ENCODE measurements at regions not wholly inside any gene's neighbourhood (a gene's known extent, or its start where the extent isn't known, plus 50 kb on each side); places are given as distances from the start of the nearest gene placed in this dataset.

- Mint-ChIP-seq H3K9me3 (no peaks in the 10 kb centered on the region), H3K4me3 (no peak overlapping the region), H3K36me3 (ENCODE audit: low read depth) (no peaks in the 10 kb centered on the region), H3K27me3 (ENCODE audit: low read depth) (no peaks in the 10 kb centered on the region), H3K27ac (no peak overlapping the region), H3K4me1 (ENCODE audit: low read depth) (no peaks in the 10 kb centered on the region)
- DNase-seq (ENCODE audit: low spot score): no peak
Observed at GRCh38 chr1:218828125-218828650, 345.5 kb upstream of the LYPLAL1 start.

DNA sequence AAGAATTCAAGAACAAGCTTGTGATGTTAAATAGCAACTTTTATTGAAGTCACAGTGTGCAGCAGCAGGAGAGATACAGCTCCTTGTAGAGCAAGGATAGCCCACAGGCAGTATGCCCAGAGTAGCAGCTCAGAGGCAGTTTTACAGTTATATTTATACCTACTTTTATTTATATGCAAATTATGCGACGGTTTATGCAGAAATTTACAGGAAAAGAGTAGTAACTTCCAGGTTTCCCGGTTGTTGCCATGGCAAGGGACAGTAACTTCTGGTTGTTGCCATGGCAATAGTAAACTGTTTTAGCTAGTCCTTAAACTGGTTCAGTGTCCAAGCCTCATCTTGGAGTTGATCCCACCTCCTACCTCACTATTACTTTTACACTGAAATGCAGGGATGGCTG, 344.6 kb upstream of the LYPLAL1 start:
- Mint-ChIP-seq H3K36me3 (ENCODE audit: low read depth) (no peaks in the 10 kb centered on the region), H3K4me1 (ENCODE audit: low read depth) (no peaks in the 10 kb centered on the region), H3K9me3 (no peaks in the 10 kb centered on the region), H3K27me3 (ENCODE audit: low read depth) (no peaks in the 10 kb centered on the region), H3K27ac (no peak overlapping the region), H3K4me3 (no peak overlapping the region)
- DNase-seq (ENCODE audit: low spot score): no peak

GRCh38 chr1:218835609-218836008, 338.1 kb upstream of the LYPLAL1 start:
- Mint-ChIP-seq H3K4me3 (no peak overlapping the region), H3K36me3 (ENCODE audit: low read depth) (no peaks in the 10 kb centered on the region), H3K27ac (no peak overlapping the region), H3K9me3 (no peaks in the 10 kb centered on the region), H3K27me3 (ENCODE audit: low read depth) (no peaks in the 10 kb centered on the region), H3K4me1 (ENCODE audit: low read depth) (no peaks in the 10 kb centered on the region)
- DNase-seq (ENCODE audit: low spot score): no peak

DNA sequence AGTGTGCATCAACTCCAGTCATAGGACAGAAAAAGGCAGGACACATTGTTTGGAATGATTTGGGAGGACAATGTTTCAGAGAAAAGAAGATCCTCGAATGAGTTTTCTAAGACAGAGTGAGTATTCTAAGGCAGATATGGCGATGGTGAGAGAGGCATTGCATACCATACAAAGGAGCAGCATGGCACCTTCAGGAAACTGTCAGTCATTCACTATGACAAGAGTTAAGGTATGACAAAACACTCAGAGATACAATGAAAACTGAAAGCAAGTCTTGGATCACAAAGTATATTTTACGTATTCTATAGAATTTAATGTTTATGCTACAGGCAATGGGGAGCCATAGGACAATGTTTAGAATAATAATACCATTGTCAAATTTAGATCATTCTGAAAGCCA, 337.4 kb upstream of the LYPLAL1 start:
- Mint-ChIP-seq H3K36me3 (ENCODE audit: low read depth) (no peaks in the 10 kb centered on the region), H3K4me3 (no peak overlapping the region), H3K27me3 (ENCODE audit: low read depth) (no peaks in the 10 kb centered on the region), H3K27ac (no peak overlapping the region), H3K9me3 (peaks cover 4% of the 10 kb centered on the region), H3K4me1 (ENCODE audit: low read depth) (no peaks in the 10 kb centered on the region)
- no peak for DNase-seq (ENCODE audit: low spot score)

DNA sequence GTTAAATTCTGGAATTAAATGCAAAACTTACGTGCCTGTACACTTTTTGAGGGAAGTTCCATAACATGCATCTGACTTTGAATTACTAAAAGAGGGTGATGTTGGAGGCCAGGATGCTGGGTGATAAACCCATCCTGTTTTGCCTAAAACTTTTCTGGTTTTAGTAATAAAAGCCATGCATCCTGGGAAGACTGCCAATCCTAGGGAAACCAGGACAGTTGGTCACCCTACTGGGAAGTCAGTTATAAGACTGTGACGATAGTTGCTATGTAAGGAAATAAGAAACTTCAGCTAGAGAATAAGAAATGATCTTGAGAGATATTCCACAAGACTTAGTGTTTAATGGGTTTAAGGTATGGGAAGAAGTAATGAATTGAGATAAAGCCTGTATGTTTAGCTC, 336.6 kb upstream of the LYPLAL1 start:
- Mint-ChIP-seq H3K27me3 (ENCODE audit: low read depth) (no peaks in the 10 kb centered on the region), H3K4me1 (ENCODE audit: low read depth) (no peaks in the 10 kb centered on the region), H3K9me3 (peaks cover 4% of the 10 kb centered on the region), H3K27ac (no peak overlapping the region), H3K36me3 (ENCODE audit: low read depth) (no peaks in the 10 kb centered on the region), H3K4me3 (no peak overlapping the region)
- no peak for DNase-seq (ENCODE audit: low spot score)

- Mint-ChIP-seq H3K27me3 (ENCODE audit: low read depth) (no peaks in the 10 kb centered on the region), H3K4me3 (no peak overlapping the region), H3K27ac (no peak overlapping the region), H3K9me3 (peaks cover 4% of the 10 kb centered on the region), H3K4me1 (ENCODE audit: low read depth) (no peaks in the 10 kb centered on the region), H3K36me3 (ENCODE audit: low read depth) (no peaks in the 10 kb centered on the region)
- DNase-seq (ENCODE audit: low spot score): no peak
Observed at GRCh38 chr1:218845589-218845988, 328.1 kb upstream of the LYPLAL1 start.

DNA sequence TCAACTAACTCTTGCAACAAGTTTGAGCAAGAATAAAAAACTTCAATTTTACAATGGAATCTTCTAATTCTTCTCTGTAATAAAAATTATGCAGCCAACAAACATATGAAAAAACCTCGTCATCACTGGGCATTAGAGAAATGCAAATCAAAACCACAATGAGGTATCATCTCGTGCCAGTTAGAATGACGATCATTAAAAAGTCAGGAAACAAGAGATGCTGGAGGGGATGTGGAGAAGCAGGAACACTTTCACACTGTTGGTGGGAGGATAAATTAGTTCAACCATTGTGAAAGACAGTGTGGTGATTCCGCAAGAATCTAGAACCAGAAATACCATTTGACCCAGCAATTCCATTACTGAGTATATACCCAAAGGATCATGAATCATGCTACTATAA, 327.5 kb upstream of the LYPLAL1 start:
- H3K4me3 Mint-ChIP-seq: no peak overlapping the region
- H3K9me3 Mint-ChIP-seq: peaks cover under 1% of the 10 kb centered on the region
- DNase-seq (ENCODE audit: low spot score): no peak
- H3K36me3 Mint-ChIP-seq (ENCODE audit: low read depth): no peaks in the 10 kb centered on the region
- H3K4me1 Mint-ChIP-seq (ENCODE audit: low read depth): no peaks in the 10 kb centered on the region
- no peaks in the 10 kb centered on the region for H3K27me3 Mint-ChIP-seq (ENCODE audit: low read depth)
- no peak overlapping the region for H3K27ac Mint-ChIP-seq

DNA sequence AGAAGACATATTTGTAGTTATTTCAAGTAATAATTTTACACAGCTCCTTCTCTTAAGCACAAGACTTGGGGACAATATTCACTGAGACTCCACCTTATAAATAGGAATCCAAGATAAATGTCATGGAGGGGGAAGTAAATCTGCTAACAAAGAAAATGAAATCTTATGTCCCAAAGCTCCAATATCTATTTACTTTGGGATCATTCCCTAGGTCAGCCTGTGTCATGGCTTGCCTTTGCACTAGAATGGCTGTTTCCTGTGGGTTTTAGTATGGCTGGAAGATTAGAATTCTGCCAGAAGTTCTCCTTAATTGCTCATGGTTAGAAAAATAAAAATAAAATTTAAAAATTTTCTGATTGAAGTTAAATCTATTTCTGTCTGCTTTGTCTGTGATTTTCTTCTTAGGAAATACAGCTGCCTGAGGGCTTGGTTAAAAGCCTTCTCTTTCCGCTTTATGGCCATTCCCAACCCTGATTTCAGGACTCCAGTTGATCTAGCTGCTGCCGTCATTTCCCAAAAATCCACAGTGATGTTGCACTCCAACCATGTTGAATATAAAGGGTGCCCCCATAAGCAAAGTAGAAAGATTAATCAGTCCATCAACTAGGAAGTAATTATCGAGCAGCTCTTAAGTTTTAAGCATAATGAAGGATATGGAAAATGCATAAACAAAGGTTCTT, 326.4 kb upstream of the LYPLAL1 start:
- Mint-ChIP-seq H3K9me3 (no peaks in the 10 kb centered on the region), H3K4me3 (no peak overlapping the region), H3K27me3 (ENCODE audit: low read depth) (no peaks in the 10 kb centered on the region), H3K36me3 (ENCODE audit: low read depth) (no peaks in the 10 kb centered on the region), H3K27ac (no peak overlapping the region), H3K4me1 (ENCODE audit: low read depth) (no peaks in the 10 kb centered on the region)
- DNase-seq (ENCODE audit: low spot score): no peak

GRCh38 chr1:218848009-218848408, 325.7 kb upstream of the LYPLAL1 start:
- no peak overlapping the region for H3K27ac Mint-ChIP-seq
- H3K4me1 Mint-ChIP-seq (ENCODE audit: low read depth): no peaks in the 10 kb centered on the region
- H3K27me3 Mint-ChIP-seq (ENCODE audit: low read depth): no peaks in the 10 kb centered on the region
- no peak overlapping the region for H3K4me3 Mint-ChIP-seq
- no peaks in the 10 kb centered on the region for H3K36me3 Mint-ChIP-seq (ENCODE audit: low read depth)
- no peaks in the 10 kb centered on the region for H3K9me3 Mint-ChIP-seq
- no peak for DNase-seq (ENCODE audit: low spot score)

DNA sequence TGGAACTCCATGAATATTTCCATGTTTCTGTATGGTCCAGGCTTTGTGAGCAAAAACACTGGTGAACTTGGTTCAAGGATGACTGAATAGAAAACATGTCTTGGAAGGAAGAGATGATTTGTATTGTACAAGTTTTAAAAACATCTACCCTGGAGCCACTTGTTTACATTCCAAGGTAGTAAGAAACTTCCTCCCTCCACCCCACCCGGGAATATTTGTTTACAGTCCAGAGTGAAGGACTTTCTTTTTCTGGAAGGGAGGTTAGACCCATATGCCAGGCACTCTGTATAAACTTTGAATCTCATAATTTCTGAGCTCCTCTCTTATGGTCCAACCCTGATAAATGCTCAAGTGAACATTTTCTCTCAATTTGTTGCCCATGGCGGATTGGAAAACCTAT, 323.3 kb upstream of the LYPLAL1 start:
- DNase-seq (ENCODE audit: low spot score): no peak
- Mint-ChIP-seq H3K4me3 (no peak overlapping the region), H3K27me3 (ENCODE audit: low read depth) (no peaks in the 10 kb centered on the region), H3K4me1 (ENCODE audit: low read depth) (no peaks in the 10 kb centered on the region), H3K9me3 (no peaks in the 10 kb centered on the region), H3K27ac (no peak overlapping the region), H3K36me3 (ENCODE audit: low read depth) (no peaks in the 10 kb centered on the region)

DNA sequence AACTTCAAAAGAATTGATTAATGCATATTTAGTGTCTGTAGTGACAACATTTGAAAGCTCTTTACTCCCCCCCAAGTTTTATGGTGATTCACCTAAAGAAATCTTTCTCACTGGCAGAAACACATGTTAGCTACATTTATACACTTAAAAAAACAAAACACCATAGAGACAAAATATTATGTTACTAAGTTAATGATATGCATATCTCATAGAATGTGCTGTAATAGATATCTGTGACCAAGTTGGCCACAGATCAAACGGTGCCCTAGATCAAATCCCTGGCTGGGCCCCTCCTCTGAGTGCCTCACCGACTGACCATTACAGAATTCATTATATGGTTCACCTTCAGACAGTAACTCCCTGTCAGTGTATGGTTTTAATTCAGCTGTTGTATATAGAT, 322.1 kb upstream of the LYPLAL1 start:
- Mint-ChIP-seq H3K4me3 (no peak overlapping the region), H3K9me3 (no peaks in the 10 kb centered on the region), H3K27ac (no peak overlapping the region), H3K4me1 (ENCODE audit: low read depth) (no peaks in the 10 kb centered on the region), H3K36me3 (ENCODE audit: low read depth) (no peaks in the 10 kb centered on the region), H3K27me3 (ENCODE audit: low read depth) (no peaks in the 10 kb centered on the region)
- no peak for DNase-seq (ENCODE audit: low spot score)

- DNase-seq (ENCODE audit: low spot score): no peak
- H3K36me3 Mint-ChIP-seq (ENCODE audit: low read depth): no peaks in the 10 kb centered on the region
- H3K27ac Mint-ChIP-seq: no peak overlapping the region
- no peaks in the 10 kb centered on the region for H3K4me1 Mint-ChIP-seq (ENCODE audit: low read depth)
- H3K9me3 Mint-ChIP-seq: no peaks in the 10 kb centered on the region
- H3K27me3 Mint-ChIP-seq (ENCODE audit: low read depth): no peaks in the 10 kb centered on the region
- no peak overlapping the region for H3K4me3 Mint-ChIP-seq
Observed at GRCh38 chr1:218852527-218852926, 321.2 kb upstream of the LYPLAL1 start.

- Mint-ChIP-seq H3K36me3 (ENCODE audit: low read depth) (no peaks in the 10 kb centered on the region), H3K9me3 (no peaks in the 10 kb centered on the region), H3K4me1 (ENCODE audit: low read depth) (no peaks in the 10 kb centered on the region), H3K27ac (no peak overlapping the region), H3K27me3 (ENCODE audit: low read depth) (no peaks in the 10 kb centered on the region), H3K4me3 (no peak overlapping the region)
- DNase-seq (ENCODE audit: low spot score): no peak
Observed at GRCh38 chr1:218863987-218864386, 309.7 kb upstream of the LYPLAL1 start.

- Mint-ChIP-seq H3K36me3 (ENCODE audit: low read depth) (no peaks in the 10 kb centered on the region), H3K9me3 (no peaks in the 10 kb centered on the region), H3K4me3 (no peak overlapping the region), H3K4me1 (ENCODE audit: low read depth) (no peaks in the 10 kb centered on the region), H3K27me3 (ENCODE audit: low read depth) (no peaks in the 10 kb centered on the region), H3K27ac (no peak overlapping the region)
- DNase-seq (ENCODE audit: low spot score): no peak
Observed at GRCh38 chr1:218865591-218865990, 308.1 kb upstream of the LYPLAL1 start.

DNA sequence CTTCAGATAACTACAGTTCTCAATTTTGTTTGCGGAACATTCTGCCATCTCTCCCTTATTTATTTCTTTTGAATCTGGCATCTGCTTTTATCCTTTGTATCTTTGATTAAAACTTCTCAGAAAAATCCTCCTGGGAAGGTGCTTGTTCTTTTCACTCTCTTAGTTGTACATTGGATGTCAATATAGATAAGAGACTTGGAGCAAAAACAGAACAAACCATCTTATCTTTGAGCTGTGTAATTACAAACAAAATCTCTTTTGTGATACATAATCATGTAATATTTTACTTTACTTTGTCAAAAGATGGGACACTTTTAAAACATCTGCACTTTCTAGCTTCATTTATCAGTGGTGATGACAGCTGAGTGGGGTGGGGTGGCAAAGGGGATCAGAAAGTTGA, 307.2 kb upstream of the LYPLAL1 start:
- H3K27ac Mint-ChIP-seq: no peak overlapping the region
- H3K36me3 Mint-ChIP-seq (ENCODE audit: low read depth): no peaks in the 10 kb centered on the region

More for the DNA sequence above, 307.2 kb upstream of the LYPLAL1 start:
- H3K4me1 Mint-ChIP-seq (ENCODE audit: low read depth): no peaks in the 10 kb centered on the region
- H3K4me3 Mint-ChIP-seq: no peak overlapping the region
- H3K9me3 Mint-ChIP-seq: no peaks in the 10 kb centered on the region
- H3K27me3 Mint-ChIP-seq (ENCODE audit: low read depth): no peaks in the 10 kb centered on the region
- no peak for DNase-seq (ENCODE audit: low spot score)

All from T-helper 2 cell treated with Interferon-gamma antibody and Interleukin-4, amounts not matched to agents 5 μg/mL and 100 μg/mL, for 36 hours (primary cell).